HG03159 (cell line): ENCODE measurements at regions not wholly inside any gene's neighbourhood (a gene's known extent, or its start where the extent isn't known, plus 50 kb on each side); places are given as distances from the start of the nearest gene placed in this dataset.
A peak's percentile ranks its signal among the peaks of the same experiment; 100 is the strongest.

Source experiments
- ATAC-seq: cut with Tn5 transposase; IDR thresholded peaks from one replicate; pipeline ENCODE4 v1.9.1; 2021; ENCODE audit warnings: mild to moderate bottlenecking, moderate library complexity; ENCODE audit not compliant: unreplicated experiment

- ATAC-seq, result no peak
Observed at GRCh38 chr6:148186916-148187315, 155.7 kb upstream of the SASH1 start.

GRCh38 chr6:148192310-148192709 is 150.3 kb upstream of the SASH1 start:
- ATAC-seq, result no peak

GRCh38 chr6:148193063-148193680 is 149.5 kb upstream of the SASH1 start:
- ATAC-seq, result no peak

GRCh38 chr6:148195511-148195910 is 147.1 kb upstream of the SASH1 start:
- no peak for ATAC-seq

GRCh38 chr6:148199584-148199983 is 143.1 kb upstream of the SASH1 start:
- no peak for ATAC-seq

GRCh38 chr6:148200293-148200692 is 142.3 kb upstream of the SASH1 start:
- ATAC-seq, result no peak

- ATAC-seq, result no peak
Observed at GRCh38 chr6:148200781-148201180, 141.9 kb upstream of the SASH1 start.

- no peak for ATAC-seq
Observed at GRCh38 chr6:148203281-148203925, 139.2 kb upstream of the SASH1 start.

GRCh38 chr6:148203970-148204369 is 138.7 kb upstream of the SASH1 start:
- ATAC-seq, result peak; percentile 98

GRCh38 chr6:148208298-148208697 is 134.3 kb upstream of the SASH1 start:
- no peak for ATAC-seq

- no peak for ATAC-seq
Observed at GRCh38 chr6:148211777-148212324, 130.8 kb upstream of the SASH1 start.

- no peak for ATAC-seq
Observed at GRCh38 chr6:148212366-148212765, 130.3 kb upstream of the SASH1 start.

GRCh38 chr6:148213366-148213765 is 129.3 kb upstream of the SASH1 start:
- no peak for ATAC-seq

- ATAC-seq, result no peak
Observed at GRCh38 chr6:148214667-148215066, 128.0 kb upstream of the SASH1 start.

GRCh38 chr6:148217051-148217450 is 125.6 kb upstream of the SASH1 start:
- ATAC-seq, result no peak

- ATAC-seq, result no peak
Observed at GRCh38 chr6:148217921-148218320, 124.7 kb upstream of the SASH1 start.

- no peak for ATAC-seq
Observed at GRCh38 chr6:148218542-148219258, 123.9 kb upstream of the SASH1 start.

GRCh38 chr6:148221196-148221979 is 121.2 kb upstream of the SASH1 start:
- no peak for ATAC-seq

- no peak for ATAC-seq
Observed at GRCh38 chr6:148222376-148222775, 120.3 kb upstream of the SASH1 start.

GRCh38 chr6:148222846-148223245 is 119.8 kb upstream of the SASH1 start:
- no peak for ATAC-seq

GRCh38 chr6:148223424-148223842 is 119.2 kb upstream of the SASH1 start:
- no peak for ATAC-seq
